ENCODE measurements at regions not wholly inside any gene's neighbourhood (a gene's known extent, or its start where the extent isn't known, plus 50 kb on each side); places are given as distances from the start of the nearest gene placed in this dataset.

- DNase-seq: no peak
- intact Hi-C loops (cut with DNase I): no loop called here
- Histone ChIP-seq H3K4me3 (no peak overlapping the region), H3K27ac (no peak overlapping the region), H3K9me3 (replicated peaks in 1 of 3) (no peaks in the 10 kb centered on the region), H3K4me1 (replicated peaks in 1 of 2) (no peaks in the 10 kb centered on the region), H3K27me3 (no peaks in the 10 kb centered on the region), H3K36me3 (replicated peaks in 1 of 2) (no peaks in the 10 kb centered on the region)
- WGBS, 4 donors: 82 to 92% (median 90%) methylated on average over 5 of the region's 5 CpGs
- no peak for TF ChIP-seq CTCF (IDR thresholded peaks at IDR 0.05)
- TF ChIP-seq POLR2A (IDR thresholded peaks at IDR 0.05): no peak
These were observed 224.5 kb upstream of the PELI2 start for GRCh38 chr14:55893705-55894104.

- 43 to 80% (median 72%) methylated on average over 1 of the region's 1 CpG for WGBS, 4 donors
- TF ChIP-seq CTCF (IDR thresholded peaks at IDR 0.05): no peak
- TF ChIP-seq POLR2A (IDR thresholded peaks at IDR 0.05): no peak
- Histone ChIP-seq H3K4me3 (no peak overlapping the region), H3K36me3 (replicated peaks in 1 of 2) (no peaks in the 10 kb centered on the region), H3K27ac (no peak overlapping the region), H3K9me3 (replicated peaks in 1 of 3) (no peaks in the 10 kb centered on the region), H3K4me1 (replicated peaks in 1 of 2) (no peaks in the 10 kb centered on the region), H3K27me3 (no peaks in the 10 kb centered on the region)
- intact Hi-C loops (cut with DNase I): no loop called here
- DNase-seq: no peak
These were observed 221.2 kb upstream of the PELI2 start for GRCh38 chr14:55897031-55897430.

GRCh38 chr14:55898938-55899337 is 219.3 kb upstream of the PELI2 start:
- WGBS, 4 donors: 14 to 56% (median 33%) methylated on average over 1 of the region's 1 CpG
- TF ChIP-seq POLR2A (IDR thresholded peaks at IDR 0.05) (no peak), CTCF (IDR thresholded peaks at IDR 0.05) (no peak)
- Histone ChIP-seq H3K36me3 (replicated peaks in 1 of 2) (no peaks in the 10 kb centered on the region), H3K27me3 (no peaks in the 10 kb centered on the region), H3K4me1 (replicated peaks in 1 of 2) (no peaks in the 10 kb centered on the region), H3K9me3 (replicated peaks in 1 of 3) (no peaks in the 10 kb centered on the region), H3K4me3 (no peak overlapping the region), H3K27ac (no peak overlapping the region)
- DNase-seq: no peak
- intact Hi-C loops (cut with DNase I): no loop called here

GRCh38 chr14:55899531-55899930 is 218.7 kb upstream of the PELI2 start:
- no peaks in the 10 kb centered on the region for H3K9me3 ChIP-seq (replicated peaks in 1 of 3)
- no peaks in the 10 kb centered on the region for H3K27me3 ChIP-seq
- H3K4me1 ChIP-seq (replicated peaks in 1 of 2): no peaks in the 10 kb centered on the region
- no peak for TF ChIP-seq POLR2A (IDR thresholded peaks at IDR 0.05)
- no peak for TF ChIP-seq CTCF (IDR thresholded peaks at IDR 0.05)
- no peak overlapping the region for H3K27ac ChIP-seq
- no peaks in the 10 kb centered on the region for H3K36me3 ChIP-seq (replicated peaks in 1 of 2)
- WGBS, 4 donors: 90 to 95% (median 93%) methylated on average over 4 of the region's 4 CpGs
- no peak for DNase-seq
- H3K4me3 ChIP-seq: no peak overlapping the region
- intact Hi-C loops (cut with DNase I): no loop called here

All from adrenal gland (tissue), 9 donors.